ENCODE measurements at regions not wholly inside any gene's neighbourhood (a gene's known extent, or its start where the extent isn't known, plus 50 kb on each side); places are given as distances from the start of the nearest gene placed in this dataset.

GRCh38 chr2:136392897-136393505, 275.1 kb upstream of the CXCR4 start:
- ATAC-seq (ENCODE audit: poor library complexity): no peak
- intact Hi-C loops (cut with DNase I, micrococcal nuclease): no loop called here
- Mint-ChIP-seq H3K27me3 (no peaks in the 10 kb centered on the region), H3K4me1 (ENCODE audit: low read depth) (peaks cover 9% of the 10 kb centered on the region), H3K36me3 (ENCODE audit: low read depth) (no peaks in the 10 kb centered on the region), H3K27ac (no peak overlapping the region), H3K9me3 (no peaks in the 10 kb centered on the region), H3K4me3 (no peak overlapping the region)
- no peaks in the 10 kb centered on the region for H3K27me3 ChIP-seq (ENCODE audit: control insufficient read depth in 1 of 2, insufficient read depth in 2 of 2, low read length in 2 of 2)
- ChIA-PET CTCF (no interaction called here), POLR2A (no interaction called here)
- H3K4me1 ChIP-seq (ENCODE audit: insufficient read depth, low read length): peaks cover 5% of the 10 kb centered on the region
- H3K4me3 ChIP-seq (ENCODE audit: low read length): no peak overlapping the region
- H3K27ac ChIP-seq (ENCODE audit: low read depth in 1 of 2, low read length in 2 of 2): no peak overlapping the region
- TF ChIP-seq CTCF (IDR thresholded peaks at IDR 0.05): no peak
- H3K36me3 ChIP-seq (ENCODE audit: insufficient read depth, low read length): no peaks in the 10 kb centered on the region
- H3K9me3 ChIP-seq (ENCODE audit: control insufficient read depth in 1 of 2, insufficient read depth in 1 of 2, low read length in 2 of 2): no peaks in the 10 kb centered on the region
- DNase-seq: no peak

- H3K9me3 ChIP-seq (ENCODE audit: control insufficient read depth in 1 of 2, insufficient read depth in 1 of 2, low read length in 2 of 2): no peaks in the 10 kb centered on the region
- peaks cover 5% of the 10 kb centered on the region for H3K4me1 ChIP-seq (ENCODE audit: insufficient read depth, low read length)
- no peak overlapping the region for H3K27ac ChIP-seq (ENCODE audit: low read depth in 1 of 2, low read length in 2 of 2)
- H3K36me3 ChIP-seq (ENCODE audit: insufficient read depth, low read length): no peaks in the 10 kb centered on the region
- ATAC-seq (ENCODE audit: poor library complexity) (no peak), DNase-seq (no peak)
- intact Hi-C loops (cut with DNase I, micrococcal nuclease): loop anchor here in 1 of 2 experiments (10.0 kb wide), 1 partner anchor 1715 kb away; no protein-coding TSS in a partner anchor
- Mint-ChIP-seq H3K4me3 (no peak overlapping the region), H3K9me3 (no peaks in the 10 kb centered on the region), H3K4me1 (ENCODE audit: low read depth) (peaks cover 10% of the 10 kb centered on the region), H3K36me3 (ENCODE audit: low read depth) (no peaks in the 10 kb centered on the region), H3K27me3 (no peaks in the 10 kb centered on the region), H3K27ac (no peak overlapping the region)
- ChIA-PET POLR2A (no interaction called here), CTCF (no interaction called here)
- H3K27me3 ChIP-seq (ENCODE audit: control insufficient read depth in 1 of 2, insufficient read depth in 2 of 2, low read length in 2 of 2): no peaks in the 10 kb centered on the region
- H3K4me3 ChIP-seq (ENCODE audit: low read length): no peak overlapping the region
- no peak for TF ChIP-seq CTCF (IDR thresholded peaks at IDR 0.05)
Measured at GRCh38 chr2:136389809-136390208, 271.9 kb upstream of the CXCR4 start.

DNA sequence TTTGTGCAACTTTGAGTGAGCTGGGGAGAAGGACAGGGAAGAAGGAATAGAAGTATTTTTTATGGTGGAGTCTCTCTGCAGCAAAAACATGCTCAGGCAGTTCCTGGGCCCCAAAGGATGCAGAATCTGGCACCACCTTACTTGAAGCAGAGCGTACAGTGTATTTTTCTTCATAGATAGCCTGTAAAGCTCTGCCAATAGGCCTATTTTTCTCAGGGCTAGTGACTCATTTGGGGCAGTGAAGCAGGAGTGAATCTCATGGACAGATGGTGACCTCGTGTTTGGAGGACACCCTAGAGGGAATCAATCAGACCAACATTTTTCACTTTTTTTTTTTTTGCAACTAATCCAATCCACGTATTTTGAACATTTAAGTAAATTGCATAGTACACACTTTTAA, 268.1 kb upstream of the CXCR4 start:
- TF ChIP-seq CTCF (IDR thresholded peaks at IDR 0.05): no peak
- no peaks in the 10 kb centered on the region for H3K27me3 Mint-ChIP-seq
- H3K9me3 ChIP-seq (ENCODE audit: control insufficient read depth in 1 of 2, insufficient read depth in 1 of 2, low read length in 2 of 2): no peaks in the 10 kb centered on the region
- H3K9me3 Mint-ChIP-seq: no peaks in the 10 kb centered on the region
- H3K36me3 ChIP-seq (ENCODE audit: insufficient read depth, low read length): no peaks in the 10 kb centered on the region
- intact Hi-C loops (cut with DNase I, micrococcal nuclease): loop anchor here in 1 of 2 experiments (10.0 kb wide), 1 partner anchor 1711 kb away; no protein-coding TSS in a partner anchor
- H3K4me1 Mint-ChIP-seq (ENCODE audit: low read depth): peaks cover 37% of the 10 kb centered on the region
- H3K27ac Mint-ChIP-seq: no peak overlapping the region
- no peaks in the 10 kb centered on the region for H3K27me3 ChIP-seq (ENCODE audit: control insufficient read depth in 1 of 2, insufficient read depth in 2 of 2, low read length in 2 of 2)
- CTCF ChIA-PET: interaction anchor here (3.6 kb wide), 1 partner anchor 472 kb away, joined by 49 read pairs; no protein-coding TSS in a partner anchor
- no peaks in the 10 kb centered on the region for H3K36me3 Mint-ChIP-seq (ENCODE audit: low read depth)
- no peak overlapping the region for H3K27ac ChIP-seq (ENCODE audit: low read depth in 1 of 2, low read length in 2 of 2)
- no peak for DNase-seq
- no peak overlapping the region for H3K4me3 Mint-ChIP-seq
- peaks cover 24% of the 10 kb centered on the region for H3K4me1 ChIP-seq (ENCODE audit: insufficient read depth, low read length)
- H3K4me3 ChIP-seq (ENCODE audit: low read length): no peak overlapping the region
- POLR2A ChIA-PET: no interaction called here
- ATAC-seq (ENCODE audit: poor library complexity): no peak
